Posterior cingulate gyrus (tissue), 11 donors: ENCODE measurements at regions not wholly inside any gene's neighbourhood (a gene's known extent, or its start where the extent isn't known, plus 50 kb on each side); places are given as distances from the start of the nearest gene placed in this dataset.
"Not testable (repeated sequence)": the region's sequence is repeated elsewhere in the genome, so short reads cannot be mapped to it uniquely, and the experiment has no call there.

Experiments
- DNase-seq, 10 donors: peaks; one replicate each; pipeline versions ENCODE4 v3.0.0 to v3.0.0-alpha.2; 2020 to 2021; ENCODE audit warnings: mixed read lengths in 3 of 10
- intact Hi-C: fragments of 100-400 bp; cut with DNase I; formaldehyde crosslinking; loops from one replicate; pipeline ENCODE4 v1.15.1; 2023

DNA sequence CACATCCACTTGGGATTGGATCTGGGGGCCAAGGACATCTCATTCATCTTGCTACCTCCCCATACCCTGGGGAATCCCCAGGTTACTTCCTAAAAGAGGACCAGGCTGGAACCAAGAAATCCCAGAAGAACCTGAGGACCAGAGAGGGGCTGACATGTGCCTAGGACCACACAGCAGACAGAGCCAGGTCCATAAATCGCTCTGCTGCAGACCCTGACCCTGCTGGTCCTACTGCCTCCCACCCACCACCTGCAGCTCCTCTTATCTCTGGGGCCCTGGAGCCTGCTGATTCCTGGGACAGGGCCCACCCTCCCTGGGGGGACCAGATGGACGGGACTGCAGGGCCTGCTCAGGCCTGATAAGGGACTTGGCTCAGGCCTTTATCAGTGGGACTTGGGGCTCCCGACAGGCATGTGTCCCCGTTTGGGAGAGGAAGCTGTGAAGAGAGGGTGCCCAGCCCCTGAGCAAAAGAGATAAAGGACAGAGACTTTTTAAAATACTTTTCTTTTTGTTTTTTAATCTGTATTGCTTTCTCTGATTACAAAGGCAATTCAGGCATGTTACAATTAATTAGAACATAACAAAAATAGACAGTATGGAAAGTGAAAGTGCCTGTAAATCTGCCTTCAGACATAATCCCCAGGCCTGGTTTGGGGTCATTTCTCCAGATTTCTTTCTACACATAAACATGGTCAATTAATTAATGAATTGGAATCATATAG, 101.3 kb upstream of the LARP1 start:
- intact Hi-C loops, result no loop called here

DNA sequence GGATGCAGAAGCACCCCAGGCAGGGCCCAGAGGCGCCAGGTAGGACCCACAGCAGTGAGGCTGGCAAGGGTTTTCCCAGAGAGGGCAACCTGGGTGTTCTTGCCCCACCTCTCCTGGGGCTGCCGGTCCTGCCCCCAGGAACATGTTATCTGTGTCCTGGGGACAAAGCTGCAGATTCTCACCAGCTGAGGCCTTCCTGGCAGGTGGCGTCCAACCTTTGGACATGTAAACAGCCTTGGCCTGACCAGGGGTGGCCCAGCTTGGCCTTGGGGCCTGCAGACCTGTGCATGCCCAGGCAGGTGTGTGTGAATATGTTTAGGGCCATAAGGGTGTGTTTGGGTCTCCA, 101.8 kb upstream of the LARP1 start:
- peak in 1 of 10 donors; percentile 81 for DNase-seq
- intact Hi-C loops, result no loop called here

More for the DNA sequence above, 101.3 kb upstream of the LARP1 start:
- DNase-seq, result peak in 1 of 10 donors; percentile 73

DNA sequence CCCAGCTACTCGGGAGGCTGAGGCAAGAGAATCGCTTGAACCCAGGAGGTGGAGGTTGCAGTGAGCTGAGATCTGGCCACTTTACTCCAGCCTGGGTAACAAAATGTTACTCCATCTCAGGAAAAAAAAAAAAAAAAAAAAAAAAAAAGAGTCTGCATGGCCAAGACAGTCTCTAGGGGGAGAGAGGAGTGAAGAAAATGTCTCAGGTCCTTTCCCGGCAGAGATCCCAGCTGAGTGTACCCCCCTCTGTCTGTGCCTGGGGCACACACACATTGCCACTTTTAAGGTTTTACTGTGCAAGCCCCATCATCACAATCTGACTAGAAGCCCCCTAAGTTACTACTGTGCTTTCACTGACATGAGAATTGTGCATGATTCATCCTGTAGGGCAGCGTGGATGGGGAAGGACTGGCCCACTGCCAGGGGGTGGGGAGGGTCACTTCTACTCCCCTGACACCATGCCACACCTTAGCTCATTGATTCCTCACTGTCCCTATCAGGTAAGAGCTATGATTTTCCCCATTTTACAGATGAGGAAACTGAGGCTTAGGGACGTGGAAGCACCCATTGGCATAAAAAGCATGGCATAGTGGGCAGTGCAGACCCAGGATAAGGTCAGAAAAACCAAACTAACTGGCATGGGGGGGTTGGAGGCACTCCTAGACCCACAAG, 102.3 kb upstream of the LARP1 start:
- peak in 1 of 10 donors; percentile 19 for DNase-seq
- intact Hi-C loops, result no loop called here

DNA sequence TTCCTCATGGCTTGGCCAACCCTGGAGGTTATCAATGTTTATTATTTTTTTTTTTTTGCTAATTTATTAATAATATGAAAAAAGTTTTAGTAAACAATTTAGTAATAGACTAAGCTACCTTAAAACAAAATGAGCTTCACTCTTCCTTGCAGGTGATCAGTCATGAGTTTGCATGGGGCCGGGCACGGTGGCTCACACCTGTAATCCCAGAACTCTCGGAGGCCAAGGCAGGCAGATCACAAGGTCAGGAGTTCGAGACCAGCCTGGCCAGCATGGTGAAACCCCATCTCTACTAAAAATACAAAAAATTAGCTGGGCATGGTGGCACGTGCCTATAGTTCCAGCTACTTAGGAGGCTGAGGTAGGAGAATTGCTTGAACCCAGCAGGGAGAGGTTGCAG, 103.4 kb upstream of the LARP1 start:
- intact Hi-C loops, result not testable (repeated sequence)
- peak in 2 of 10 donors; percentile 39 to 55 for DNase-seq

DNA sequence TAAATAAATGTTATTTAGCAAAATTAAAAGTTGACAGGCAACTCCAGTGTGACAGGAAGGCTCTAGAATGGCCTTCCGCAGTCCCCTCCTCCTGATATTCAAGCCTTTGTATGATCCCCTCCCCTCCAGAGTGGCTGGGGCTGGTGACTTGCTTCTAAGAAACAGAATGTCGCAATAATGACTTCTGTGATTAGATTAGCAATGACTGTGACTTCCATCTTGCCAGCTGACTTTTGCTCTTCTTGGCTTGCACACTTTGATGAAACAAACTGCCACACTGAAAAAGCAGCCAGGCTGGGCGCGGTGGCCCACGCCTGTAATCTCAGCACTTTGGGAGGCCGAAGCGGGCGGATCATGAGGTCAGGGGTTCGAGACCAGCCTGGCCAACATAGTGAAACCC, 106.5 kb upstream of the LARP1 start:
- intact Hi-C loops, result no loop called here
- peak in 1 of 10 donors; percentile 14 for DNase-seq

DNA sequence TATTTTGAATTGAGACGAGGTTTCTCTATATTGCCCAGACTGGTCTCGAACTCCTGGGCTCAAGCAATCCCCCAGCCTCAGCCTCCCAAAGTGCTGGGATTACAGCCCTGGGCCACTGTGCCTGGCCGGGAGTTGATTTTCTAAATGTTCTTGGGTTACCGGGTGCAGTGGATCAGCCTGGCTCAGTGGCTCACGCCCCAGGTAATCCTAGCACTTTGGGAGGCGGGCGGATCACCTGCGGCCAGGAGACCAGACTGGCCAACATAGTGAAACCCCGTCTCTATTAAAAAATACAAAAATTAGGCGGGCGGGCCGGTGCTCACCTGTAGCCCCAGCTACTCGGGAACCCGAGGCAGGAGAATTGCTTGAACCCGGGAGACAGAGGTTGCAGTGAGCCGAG, 106.9 kb upstream of the LARP1 start:
- intact Hi-C loops, result no loop called here

DNA sequence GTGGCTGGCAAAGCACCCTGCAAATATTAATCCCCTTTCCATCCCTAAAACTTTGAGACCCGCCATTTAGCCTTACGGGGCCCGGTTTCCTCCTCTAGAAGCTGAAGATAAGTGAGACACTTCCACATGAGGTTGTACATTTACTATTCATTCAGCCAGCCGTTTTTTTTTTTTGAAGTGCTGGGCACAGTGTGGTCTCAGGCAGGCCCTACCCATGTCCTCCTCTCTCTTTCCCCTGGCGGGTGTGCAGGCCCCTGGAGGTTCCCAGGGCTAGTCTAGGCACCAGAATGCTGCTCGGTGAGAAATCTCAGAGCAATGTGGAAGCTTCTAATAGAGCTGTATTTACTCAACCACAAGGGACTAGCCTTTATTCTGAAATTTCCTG, 107.4 kb upstream of the LARP1 start:
- intact Hi-C loops, result no loop called here

More for the DNA sequence above, 106.9 kb upstream of the LARP1 start:
- peak in 1 of 10 donors; percentile 38 for DNase-seq

DNA sequence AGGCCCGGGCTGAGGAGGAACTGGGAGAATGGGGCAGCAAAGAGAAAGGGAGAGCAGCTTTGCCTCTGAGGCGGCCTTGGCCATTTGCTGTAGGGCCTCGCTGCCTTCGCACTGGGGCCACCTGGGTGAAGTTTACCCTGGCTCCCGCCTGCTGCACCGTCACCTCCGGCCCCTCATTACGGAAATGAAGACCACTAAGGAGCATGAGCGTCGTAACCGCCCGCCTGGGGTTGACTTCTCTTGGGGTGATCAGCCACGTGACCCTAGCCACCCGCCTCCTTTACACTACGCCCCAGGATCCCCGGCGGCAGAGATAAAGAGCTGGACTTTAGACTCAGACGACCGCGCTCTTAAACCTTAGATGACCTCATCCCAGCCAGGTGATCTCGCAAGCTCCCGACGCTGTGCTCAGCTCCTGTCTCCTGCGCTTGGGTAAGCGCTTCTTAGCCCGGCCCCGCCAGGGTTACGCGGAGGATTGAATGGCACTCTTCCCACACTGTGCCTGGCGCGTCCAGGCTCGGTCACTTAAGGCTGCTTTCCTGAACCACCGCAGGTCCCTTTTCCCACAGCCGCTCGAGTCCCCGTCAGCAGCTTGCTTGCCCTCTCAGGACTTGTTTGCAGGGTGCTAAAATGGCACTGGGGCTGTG, 107.9 kb upstream of the LARP1 start:
- DNase-seq, result peak in 1 of 10 donors; percentile 84
- intact Hi-C loops, result no loop called here

More for the DNA sequence above, 107.4 kb upstream of the LARP1 start:
- peak in 1 of 10 donors; percentile 35 for DNase-seq

DNA sequence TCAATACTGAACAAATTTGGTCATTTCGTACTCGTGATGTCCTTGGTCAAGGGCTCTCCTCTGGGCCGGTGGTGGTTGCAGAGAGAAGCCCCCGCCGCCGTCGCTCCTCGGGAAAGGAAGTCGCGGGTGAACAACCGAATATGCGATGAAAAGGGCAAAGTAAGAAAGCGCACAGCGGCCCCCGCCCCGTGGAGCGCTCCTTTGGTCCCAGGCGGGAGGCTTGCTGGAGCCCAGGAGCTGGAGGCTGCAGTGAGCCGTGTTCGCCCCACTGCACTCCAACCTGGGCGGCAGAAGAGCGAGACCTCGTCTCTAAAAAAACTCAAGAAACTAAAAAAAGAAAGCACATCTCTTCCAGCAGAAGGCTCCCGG, 108.4 kb upstream of the LARP1 start:
- DNase-seq, result peak in 1 of 10 donors; percentile 7
- intact Hi-C loops, result no loop called here

DNA sequence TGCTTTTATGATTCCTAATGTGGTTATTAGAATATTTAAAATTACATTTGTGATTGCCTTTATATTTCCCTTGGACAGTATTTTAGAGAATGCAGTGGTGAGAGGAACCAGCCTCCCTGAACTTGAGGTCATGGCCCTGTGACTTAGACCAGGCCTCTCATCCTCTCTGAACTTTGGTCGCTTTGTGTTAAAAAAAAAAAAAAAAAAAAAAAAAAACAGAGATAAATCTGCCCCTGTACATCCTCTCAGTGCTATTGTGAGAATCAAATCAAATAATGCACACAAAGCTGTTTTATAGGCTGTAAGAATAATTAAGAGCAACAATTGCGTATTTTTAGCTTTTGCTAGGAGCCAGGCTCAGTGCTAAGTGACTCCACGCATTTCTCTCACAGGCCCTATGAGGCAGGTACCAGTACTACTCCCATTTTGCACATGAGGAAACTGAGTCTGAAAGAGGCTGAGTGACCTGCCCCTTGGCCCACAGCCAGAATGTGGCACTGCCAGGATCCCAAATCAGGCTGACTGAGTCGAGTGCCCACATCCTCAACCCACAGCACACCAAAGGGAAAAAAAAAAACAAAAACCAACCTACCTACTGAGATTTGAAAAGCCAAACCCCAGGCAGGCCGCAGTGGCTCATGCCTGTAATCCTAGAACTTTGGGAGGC, 110.3 kb upstream of the LARP1 start:
- no peak for DNase-seq

DNA sequence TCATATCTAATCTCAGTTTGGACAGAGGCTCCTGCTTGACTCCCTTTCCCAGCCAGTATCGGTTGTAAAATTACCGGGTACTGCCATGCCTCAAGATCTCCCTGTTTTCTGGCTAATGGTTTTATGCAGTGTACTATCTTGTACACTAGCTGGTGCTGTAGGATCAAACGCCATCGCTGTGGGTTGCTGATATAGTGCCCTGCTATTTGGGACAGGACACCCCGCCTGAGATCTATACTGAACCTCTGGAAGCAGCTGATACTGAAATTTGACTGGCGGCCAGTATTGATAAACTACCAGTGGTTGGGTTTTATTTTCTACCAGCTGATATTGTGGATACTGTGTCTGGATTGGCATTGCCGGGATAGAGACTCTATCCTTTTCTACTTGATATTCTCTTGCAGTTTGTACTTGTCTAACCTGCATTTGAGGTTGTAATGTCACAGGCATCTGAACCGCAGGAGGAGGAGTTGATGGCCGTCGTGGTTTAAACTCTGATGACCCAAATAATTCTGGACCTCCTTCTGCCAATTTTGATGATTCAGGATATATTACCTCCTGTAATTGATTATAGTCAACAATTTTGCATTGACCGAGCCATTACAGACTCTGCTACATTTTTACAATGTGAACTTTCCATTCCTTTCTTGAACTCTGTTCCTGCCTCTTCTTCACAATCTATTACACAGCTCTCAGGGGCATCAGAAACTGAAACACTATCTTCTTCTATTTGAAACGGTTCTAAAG, 112.5 kb upstream of the LARP1 start:
- peak in 2 of 10 donors; percentile 18 to 90 for DNase-seq
- intact Hi-C loops, result no loop called here

More for the DNA sequence above, 110.3 kb upstream of the LARP1 start:
- intact Hi-C loops, result no loop called here

DNA sequence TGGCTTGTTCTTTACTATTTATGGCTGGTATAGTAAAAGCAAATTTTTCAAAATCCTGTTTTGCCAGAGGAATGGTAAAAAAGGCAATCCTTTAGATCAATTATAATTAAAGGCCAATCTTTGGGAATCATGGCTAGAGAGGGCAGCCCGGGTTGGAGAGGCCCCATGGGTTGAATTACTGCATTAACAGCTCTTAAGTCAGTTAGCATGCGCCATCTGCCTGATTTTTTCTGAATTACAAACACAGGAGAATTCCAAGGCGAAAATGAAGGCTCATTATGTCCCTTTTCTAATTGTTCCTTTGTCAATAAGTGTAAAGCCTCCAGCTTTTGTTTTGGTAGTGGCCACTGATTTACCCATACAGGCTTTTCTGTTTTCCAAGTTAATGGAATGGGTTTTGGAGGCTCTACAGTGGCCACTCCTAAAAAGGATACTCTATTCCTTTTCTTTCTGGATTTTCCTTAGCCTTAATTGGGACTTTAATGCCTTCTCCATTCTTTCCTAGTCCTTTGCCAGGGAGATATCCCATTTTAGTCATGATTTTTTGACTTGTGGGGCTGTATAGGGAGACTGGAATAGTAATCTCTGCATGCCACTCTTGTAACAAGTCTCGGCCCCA, 114.9 kb upstream of the LARP1 start:
- DNase-seq, intact Hi-C loops: not testable (repeated sequence)

DNA sequence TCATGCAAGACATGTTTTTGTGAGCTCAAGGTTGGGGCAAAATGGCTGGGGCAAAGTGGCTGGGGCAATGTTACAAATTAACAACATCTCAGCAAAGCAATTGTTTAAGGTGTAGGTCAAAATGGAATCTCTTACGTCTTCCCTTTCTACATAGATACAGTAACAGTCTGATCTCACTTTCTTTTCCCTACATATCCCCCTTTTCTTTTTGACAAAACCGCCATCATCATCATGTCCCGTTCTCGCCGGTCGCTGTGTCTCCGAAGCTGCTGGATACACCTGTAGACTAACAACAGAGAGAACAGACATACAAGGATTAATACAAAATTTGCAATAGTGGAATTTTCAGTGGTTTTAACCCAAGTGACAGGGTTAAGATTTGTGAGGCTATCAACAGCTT, 118.4 kb upstream of the LARP1 start:
- DNase-seq, intact Hi-C loops: not testable (repeated sequence)

DNA sequence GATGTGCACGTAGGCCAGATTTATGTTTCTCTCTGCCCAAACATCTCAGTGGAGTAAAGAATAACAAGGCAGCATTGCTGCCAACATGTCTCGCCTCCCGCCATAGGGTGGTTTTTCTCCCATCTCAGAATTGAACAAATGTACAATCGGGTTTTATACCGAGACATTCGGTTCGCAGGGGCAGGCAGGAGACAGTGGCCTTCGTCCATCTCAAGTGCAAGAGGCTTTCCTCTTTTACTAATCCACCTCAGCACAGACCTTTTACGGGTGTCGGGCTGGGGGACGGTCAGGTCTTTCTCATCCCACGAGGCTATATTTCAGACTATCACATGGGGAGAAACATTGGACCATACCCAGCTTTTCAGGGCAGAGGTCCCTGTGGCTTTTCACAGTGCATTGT, 118.9 kb upstream of the LARP1 start:
- DNase-seq, intact Hi-C loops: not testable (repeated sequence)

DNA sequence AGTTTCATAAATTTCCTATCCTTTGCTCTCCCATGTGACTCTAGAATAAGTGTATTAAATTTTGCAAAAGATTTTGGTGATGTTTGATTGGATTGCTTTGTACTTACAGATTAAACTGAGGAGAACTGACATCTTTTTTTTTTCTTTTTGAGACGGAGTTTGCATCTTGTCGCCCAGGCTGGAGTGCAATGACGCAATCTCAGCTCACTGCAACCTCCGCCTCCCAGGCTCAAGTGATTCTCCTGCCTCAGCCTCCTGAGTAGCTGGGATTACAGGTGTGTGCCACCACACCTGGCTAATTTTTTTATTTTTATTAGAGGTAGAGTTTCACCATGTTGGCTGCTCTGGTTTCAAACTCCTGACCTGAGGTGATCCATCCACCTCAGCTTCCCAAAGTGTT, 121.4 kb upstream of the LARP1 start:
- DNase-seq, intact Hi-C loops: not testable (repeated sequence)

DNA sequence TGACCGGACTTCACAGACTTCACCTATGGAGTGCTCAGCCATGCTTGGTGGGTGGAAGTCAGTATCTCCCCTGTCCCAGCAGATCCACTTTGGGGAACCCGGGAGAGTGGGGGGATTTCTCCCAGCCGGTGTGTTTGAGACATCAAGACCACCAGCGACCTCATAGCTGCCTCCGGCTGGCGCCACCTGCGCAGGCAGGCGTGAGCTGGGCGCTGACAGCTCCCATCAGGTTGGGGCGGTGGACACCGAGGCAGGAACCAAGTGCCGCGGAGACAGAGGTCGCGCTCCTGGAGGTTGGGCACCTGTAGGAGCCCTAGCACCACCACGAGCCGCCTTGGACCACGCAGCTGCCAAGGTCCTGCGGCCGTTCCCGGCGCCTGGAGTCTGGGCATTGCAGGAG, 124.0 kb upstream of the LARP1 start:
- intact Hi-C loops, result no loop called here
- DNase-seq, result no peak

DNA sequence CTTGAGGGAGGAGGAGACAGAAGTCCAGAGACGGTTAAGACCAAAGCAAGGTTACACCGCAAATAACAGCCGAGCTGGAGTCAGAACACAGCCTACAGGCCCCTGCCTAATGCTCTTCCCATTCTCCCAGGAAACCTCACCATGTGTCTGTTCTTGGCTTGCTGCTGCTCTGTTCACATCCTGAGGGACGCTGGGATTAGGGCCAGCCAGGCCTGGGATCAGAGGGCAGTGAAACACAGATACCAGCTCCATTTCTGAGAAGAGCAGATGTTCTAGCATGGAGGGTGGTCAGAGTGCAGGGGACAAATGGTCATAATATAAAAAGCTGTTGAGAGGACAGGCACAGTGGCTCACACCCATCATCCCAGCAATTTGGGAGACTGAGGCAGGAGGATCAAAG, 124.8 kb upstream of the LARP1 start:
- no peak for DNase-seq
- intact Hi-C loops, result no loop called here

DNA sequence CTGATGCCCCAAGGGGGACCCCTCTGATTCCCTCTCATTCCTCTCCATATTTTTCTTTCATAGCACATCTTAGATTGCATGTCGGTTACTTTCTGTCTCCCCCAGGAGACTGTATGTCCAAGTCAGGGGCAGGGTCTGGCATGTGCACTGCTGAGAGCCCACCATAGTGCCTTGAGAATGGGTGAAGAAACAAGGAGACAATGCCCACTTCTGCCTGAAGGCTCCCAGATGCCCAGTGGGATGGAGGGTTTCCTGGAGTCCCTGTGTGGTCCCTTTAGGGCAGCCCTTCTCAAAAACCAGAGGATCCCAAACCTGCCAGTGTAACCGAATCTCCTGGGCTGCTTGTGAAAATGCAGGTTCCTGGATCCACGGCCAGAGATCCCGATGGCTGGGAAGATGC, 126.5 kb upstream of the LARP1 start:
- intact Hi-C loops, result no loop called here
- DNase-seq, result no peak

DNA sequence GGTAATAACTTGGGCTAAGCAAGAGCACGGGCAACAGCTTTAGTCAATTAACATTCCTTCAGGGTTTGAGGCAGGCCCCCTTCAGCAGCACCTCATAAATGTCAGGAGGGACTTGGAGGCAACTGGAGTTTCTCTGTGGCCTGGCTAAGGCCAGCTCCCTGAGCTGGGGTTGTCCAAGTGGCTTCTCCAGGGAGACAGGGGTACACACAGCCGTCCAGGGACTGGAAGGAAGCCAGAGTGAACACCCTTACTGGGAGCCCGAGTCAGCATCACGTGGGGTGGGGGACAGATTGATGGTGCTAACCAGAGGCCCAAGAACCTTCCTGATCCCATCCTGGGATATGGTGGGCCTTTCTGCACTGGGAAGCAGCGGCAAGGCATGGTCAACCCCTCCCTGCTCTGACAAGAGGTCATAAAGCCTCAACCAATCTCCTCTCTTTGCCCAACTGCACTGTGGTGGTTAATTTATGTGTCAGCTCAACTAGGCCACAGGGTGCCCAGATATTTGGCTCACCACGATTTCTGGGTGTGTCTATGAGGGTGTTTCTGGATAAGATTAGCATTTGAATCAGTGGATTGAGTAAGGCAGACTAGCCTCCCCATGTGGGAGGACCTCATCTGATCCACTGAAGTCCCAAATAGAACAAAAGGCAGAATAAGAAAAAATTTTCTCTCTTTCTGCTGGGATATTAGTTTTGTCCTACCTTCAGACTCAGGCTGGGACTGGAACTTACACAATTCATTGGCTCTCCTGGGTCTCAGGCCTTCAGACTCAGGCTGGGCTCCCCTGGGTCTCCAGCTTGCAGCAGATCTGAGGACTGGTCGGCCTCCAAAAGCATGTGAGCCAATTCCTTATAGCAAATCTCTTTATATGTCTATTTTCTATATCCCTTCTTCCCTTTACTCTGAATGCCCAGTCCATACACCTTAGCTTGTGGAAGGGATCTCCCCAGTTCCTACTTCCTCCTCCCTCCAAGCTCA, 127.2 kb upstream of the LARP1 start:
- intact Hi-C loops, result no loop called here
- DNase-seq, result no peak
